Fibroblast of skin of abdomen (primary cell): ENCODE measurements at regions not wholly inside any gene's neighbourhood (a gene's known extent, or its start where the extent isn't known, plus 50 kb on each side); places are given as distances from the start of the nearest gene placed in this dataset.
A peak's percentile ranks its signal among the peaks of the same experiment; 100 is the strongest.

ENCODE experiments used
- DNase-seq: peaks from one replicate; pipeline ENCODE4 v3.0.0-alpha.2; 2013

GRCh38 chr1:87278825-87279535 lies 49.7 kb upstream of the LMO4 start:
- DNase-seq: peak; percentile 56
